SIG-M5 treated with dmso at 0.1 percent for 504 hours (cell line): ENCODE measurements at regions not wholly inside any gene's neighbourhood (a gene's known extent, or its start where the extent isn't known, plus 50 kb on each side); places are given as distances from the start of the nearest gene placed in this dataset.

Source experiments
- DNase-seq: peaks from one replicate; lab custom pipeline; 2025; ENCODE audit not compliant: unreplicated experiment; lab: John Stamatoyannopoulos, UW

- no peak for DNase-seq
These were observed 552.2 kb upstream of the ZNF462 start for GRCh38 chr9:106310782-106311181.

GRCh38 chr9:106312906-106313305 lies 550.1 kb upstream of the ZNF462 start:
- no peak for DNase-seq

- no peak for DNase-seq
These were observed 548.5 kb upstream of the ZNF462 start for GRCh38 chr9:106314476-106314875.

GRCh38 chr9:106321394-106322180 lies 541.4 kb upstream of the ZNF462 start:
- no peak for DNase-seq

- DNase-seq = no peak
These were observed 540.2 kb upstream of the ZNF462 start for GRCh38 chr9:106322706-106323245.

- no peak for DNase-seq
These were observed 538.8 kb upstream of the ZNF462 start for GRCh38 chr9:106324053-106324585.

- no peak for DNase-seq
These were observed 538.2 kb upstream of the ZNF462 start for GRCh38 chr9:106324591-106325280.

- DNase-seq = no peak
These were observed 536.5 kb upstream of the ZNF462 start for GRCh38 chr9:106326493-106326892.

- DNase-seq = peak; percentile 31
These were observed 529.5 kb upstream of the ZNF462 start for GRCh38 chr9:106333481-106333880.

- no peak for DNase-seq
These were observed 528.9 kb upstream of the ZNF462 start for GRCh38 chr9:106334081-106334480.

GRCh38 chr9:106339882-106340281 lies 523.1 kb upstream of the ZNF462 start:
- no peak for DNase-seq

- no peak for DNase-seq
These were observed 512.2 kb upstream of the ZNF462 start for GRCh38 chr9:106350777-106351176.

- no peak for DNase-seq
These were observed 506.0 kb upstream of the ZNF462 start for GRCh38 chr9:106356924-106357323.

- DNase-seq = no peak
These were observed 504.6 kb upstream of the ZNF462 start for GRCh38 chr9:106358331-106358730.

GRCh38 chr9:106376689-106377088 lies 486.3 kb upstream of the ZNF462 start:
- DNase-seq = peak; percentile 12

GRCh38 chr9:106383072-106383471 lies 479.9 kb upstream of the ZNF462 start:
- DNase-seq = no peak

- DNase-seq = no peak
These were observed 475.0 kb upstream of the ZNF462 start for GRCh38 chr9:106387965-106388364.

GRCh38 chr9:106393226-106393625 lies 469.7 kb upstream of the ZNF462 start:
- DNase-seq = no peak

GRCh38 chr9:106400170-106400569 lies 462.8 kb upstream of the ZNF462 start:
- DNase-seq = no peak

GRCh38 chr9:106400950-106401349 lies 462.0 kb upstream of the ZNF462 start:
- DNase-seq = no peak

GRCh38 chr9:106403081-106403480 lies 459.9 kb upstream of the ZNF462 start:
- no peak for DNase-seq

GRCh38 chr9:106404137-106404536 lies 458.8 kb upstream of the ZNF462 start:
- no peak for DNase-seq
